GM19035 (cell line): ENCODE measurements at regions not wholly inside any gene's neighbourhood (a gene's known extent, or its start where the extent isn't known, plus 50 kb on each side); places are given as distances from the start of the nearest gene placed in this dataset.
"Not testable (repeated sequence)": the region's sequence is repeated elsewhere in the genome, so short reads cannot be mapped to it uniquely, and the experiment has no call there.

Source experiments
- ATAC-seq: cut with Tn5 transposase; IDR thresholded peaks from one replicate; pipeline ENCODE4 v1.9.1; 2021; ENCODE audit not compliant: unreplicated experiment

DNA sequence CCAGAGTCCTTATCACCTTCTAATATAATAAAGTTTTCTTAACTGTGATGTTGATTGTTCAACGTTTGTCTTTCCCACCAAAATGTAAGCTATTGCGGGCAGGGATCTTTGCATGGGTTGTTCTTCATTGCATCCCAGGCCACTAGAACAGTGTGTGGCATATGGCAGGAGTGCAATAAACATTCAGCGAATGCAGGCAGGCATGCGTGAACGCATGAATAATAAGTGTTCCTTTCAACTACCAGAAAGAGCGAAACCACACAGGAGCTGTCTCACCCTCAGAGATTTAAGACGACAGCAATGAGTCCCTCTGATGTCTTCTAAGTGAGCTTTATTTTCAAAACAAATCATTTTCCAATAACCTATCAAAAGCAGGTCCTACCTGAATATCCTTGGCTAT lies 2693.1 kb upstream of the TPTE start:
- not testable (repeated sequence) for ATAC-seq

DNA sequence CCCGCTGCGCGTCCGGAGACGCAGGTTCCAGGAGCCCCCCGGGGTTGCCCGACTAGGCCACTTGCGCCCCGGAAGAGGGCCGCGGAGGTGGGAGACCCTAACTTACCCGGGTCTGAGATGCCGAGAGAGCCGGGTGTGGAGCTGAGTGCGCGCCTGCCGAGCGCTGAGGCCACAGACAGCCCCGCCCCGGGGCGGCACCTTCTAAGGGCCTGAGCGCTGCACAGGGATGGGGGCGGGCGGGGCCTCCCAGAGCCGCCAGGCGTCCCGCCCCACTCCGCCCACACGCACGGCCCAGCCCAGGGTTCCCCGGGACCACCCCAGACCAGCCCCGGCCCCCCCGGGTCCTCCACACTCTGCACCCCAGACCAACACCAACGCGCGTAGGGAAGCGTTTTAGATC lies 2692.0 kb upstream of the TPTE start:
- not testable (repeated sequence) for ATAC-seq

DNA sequence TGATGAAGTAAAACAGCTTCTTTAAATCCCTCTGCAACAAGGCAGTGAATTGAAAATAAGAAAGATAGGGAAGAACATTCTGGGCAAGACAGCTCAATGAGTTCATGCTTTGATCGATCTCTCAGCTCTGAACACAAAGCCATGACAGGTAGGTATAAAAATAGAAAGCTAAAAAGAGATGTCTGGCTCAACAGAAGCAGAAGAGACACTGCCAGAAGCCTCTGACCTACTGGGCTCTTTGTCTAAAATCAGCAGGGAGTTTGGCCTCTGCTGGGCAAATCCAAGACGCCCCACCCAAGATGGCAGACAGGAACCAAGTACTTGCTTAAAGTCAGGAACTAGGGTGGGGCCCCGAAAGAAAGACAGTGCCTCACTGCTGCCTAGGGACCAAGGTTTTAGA lies 2684.1 kb upstream of the TPTE start:
- ATAC-seq, result not testable (repeated sequence)

DNA sequence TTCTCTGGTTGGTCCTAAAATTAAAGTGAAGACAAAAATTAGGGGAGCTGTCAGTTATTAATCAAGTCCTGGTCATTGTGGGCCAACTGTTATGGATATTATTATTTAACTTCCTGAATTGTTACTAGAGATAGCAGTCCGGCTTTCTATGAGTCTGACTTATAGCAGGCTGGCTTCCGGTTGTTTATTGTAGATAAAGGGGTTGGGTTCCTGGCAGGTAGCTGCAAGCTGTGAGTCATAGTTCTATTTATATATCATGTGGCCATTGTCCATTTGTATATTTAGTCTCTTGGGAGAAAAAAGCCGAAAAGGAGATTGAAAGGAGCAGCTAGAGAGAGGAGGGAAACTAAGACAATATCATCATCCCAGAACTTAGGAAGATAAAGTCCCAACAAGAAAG lies 2668.0 kb upstream of the TPTE start:
- not testable (repeated sequence) for ATAC-seq

DNA sequence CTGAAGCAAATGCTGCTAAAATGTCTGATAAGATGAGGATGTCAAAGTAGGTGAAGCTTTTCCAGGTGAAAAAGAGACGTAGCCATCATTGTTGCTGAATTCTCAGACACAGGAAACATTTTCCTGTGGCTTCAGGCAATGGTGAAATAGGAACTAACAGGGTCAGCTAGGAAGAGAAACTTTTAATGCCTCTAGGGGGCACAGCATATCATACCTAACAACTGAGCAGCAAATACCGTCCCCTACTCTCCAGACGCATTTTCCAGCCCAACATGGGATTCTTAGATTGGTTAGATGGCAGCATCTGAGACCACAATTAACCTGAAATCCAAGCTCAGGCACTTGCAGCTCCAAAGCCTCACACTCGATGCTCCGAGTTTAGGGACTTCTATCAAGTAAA lies 2667.5 kb upstream of the TPTE start:
- ATAC-seq, result not testable (repeated sequence)
